HCT116 (cell line): ENCODE measurements at regions not wholly inside any gene's neighbourhood (a gene's known extent, or its start where the extent isn't known, plus 50 kb on each side); places are given as distances from the start of the nearest gene placed in this dataset.

Experiments
- ATAC-seq: fragments of 200-7000 bp; cut with Tn5 transposase; 2 replicates; pipeline ENCODE4 v1.9.1; 2020; ENCODE audit warnings: mild to moderate bottlenecking, moderate library complexity
- BruUV-seq: library from RNA; stranded (reverse); fragments of 400-500 nt; replicated peaks from 2 replicates; lab custom pipeline; 2021; lab: Mats Ljungman, UMichigan
- CTCF ChIA-PET: fragments of 300-600 bp; sonication (Branson Sonifier 250); formaldehyde crosslinking; loops from one replicate; lab custom pipeline; 2021; ENCODE audit warnings: antibody characterized with exemption; lab: Charles Lee
- POLR2A ChIA-PET: fragments of 300-600, 350-600 bp; sonication (Branson Sonifier 250); formaldehyde crosslinking; loops from one replicate; lab custom pipeline; 2021; ENCODE audit warnings: antibody characterized with exemption; lab: Charles Lee
- RAD21 ChIA-PET, 2 experiments: fragments of 300-600 bp; sonication (Branson Sonifier 250); formaldehyde crosslinking; loops; one replicate each; lab custom pipeline; 2023; ENCODE audit warnings: low total read pairs in 2 of 2; ENCODE audit not compliant: uncharacterized antibody in 2 of 2, unreplicated experiment in 2 of 2, low non-redundant PET in 1 of 2; lab: Charles Lee
- DNase-seq: peaks from one replicate; pipeline ENCODE4 v3.0.0-alpha.2; 2010; ENCODE audit warnings: low read depth, low spot score
- H2AFZ ChIP-seq: fragments of 200-600 bp; shearing (Covaris generic), sonication (generic); 2 replicates; pipeline ENCODE4 v1.6.1; 2017; ENCODE audit warnings: low read depth, mixed run types, mixed read lengths, antibody characterized with exemption, low read length; ENCODE audit not compliant: poor library complexity, severe bottlenecking
- H3K27ac ChIP-seq: 2 replicates; pipeline ENCODE4 v1.5.1; 2012; ENCODE audit warnings: low read depth, low read length
- H3K27me3 ChIP-seq: fragments of 200-600 bp; sonication (generic); 2 replicates; pipeline ENCODE4 v1.6.1; 2016; ENCODE audit warnings: mixed run types, low read length, mixed read lengths; ENCODE audit not compliant: insufficient read depth
- H3K36me3 ChIP-seq, 2 experiments: fragments of 200-500 bp in 1 of 2; fragments of 200-600 bp in 1 of 2; sonication (Bioruptor generic) in 1 of 2; sonication (generic) in 1 of 2; 2 replicates each; pipeline versions ENCODE4 v1.5.1 to v1.6.1; 2014 to 2016; ENCODE audit warnings: low read length in 2 of 2, inconsistent platforms in 1 of 2, mixed read lengths in 1 of 2, mixed run types in 1 of 2; ENCODE audit not compliant: insufficient read depth in 2 of 2, control insufficient read depth in 1 of 2
- H3K4me1 ChIP-seq, 2 experiments: fragments of 200-600 bp in 1 of 2; sonication (generic) in 1 of 2; 2 replicates each; pipeline versions ENCODE4 v1.5.1 to v1.6.1; 2012 to 2017; ENCODE audit warnings: low read length in 2 of 2, inconsistent platforms in 1 of 2, mild to moderate bottlenecking in 1 of 2, mixed read lengths in 1 of 2, mixed run types in 1 of 2, moderate library complexity in 1 of 2; ENCODE audit not compliant: insufficient read depth in 2 of 2, control insufficient read depth in 1 of 2
- H3K4me2 ChIP-seq: fragments of 200-600 bp; sonication (generic); 2 replicates; pipeline ENCODE4 v1.6.1; 2017; ENCODE audit warnings: mixed run types, low read length, mixed read lengths
- H3K4me3 ChIP-seq, 2 experiments: fragments of 200-600 bp in 1 of 2; sonication (generic) in 1 of 2; replicated peaks in 1 of 2; 2 replicates each; pipeline ENCODE4 v1.5.1; 2011 to 2016; ENCODE audit warnings: low read length in 2 of 2, control low read depth in 1 of 2, low read depth in 1 of 2, mild to moderate bottlenecking in 1 of 2, mixed read lengths in 1 of 2, mixed run types in 1 of 2
- H3K79me2 ChIP-seq: fragments of 200-600 bp; sonication (generic); 2 replicates; pipeline ENCODE4 v1.6.1; 2017; ENCODE audit warnings: mild to moderate bottlenecking, mixed run types, low read length, moderate library complexity, mixed read lengths; ENCODE audit not compliant: insufficient read depth
- H3K9ac ChIP-seq: fragments of 200-600 bp; sonication (generic); 2 replicates; pipeline ENCODE4 v1.6.1; 2016; ENCODE audit warnings: low read length, mixed read lengths
- H3K9me2 ChIP-seq: fragments of 200-600 bp; sonication (generic), shearing (Covaris generic); 2 replicates; pipeline ENCODE4 v1.6.1; 2017; ENCODE audit warnings: mixed run types, mild to moderate bottlenecking, moderate library complexity; ENCODE audit not compliant: insufficient read depth
- H3K9me3 ChIP-seq, 2 experiments: fragments of 200-500 bp in 1 of 2; fragments of 200-600 bp in 1 of 2; sonication (Bioruptor generic) in 1 of 2; sonication (generic) in 1 of 2; 2 replicates each; pipeline ENCODE4 v1.6.1; 2014 to 2017; ENCODE audit warnings: low read length in 2 of 2, mixed read lengths in 2 of 2, inconsistent platforms in 1 of 2, low read depth in 1 of 2, mild to moderate bottlenecking in 1 of 2, mixed run types in 1 of 2, moderate library complexity in 1 of 2; ENCODE audit not compliant: control insufficient read depth in 1 of 2, insufficient read depth in 1 of 2
- H4K20me1 ChIP-seq: fragments of 200-600 bp; sonication (generic), shearing (Covaris generic); 2 replicates; pipeline ENCODE4 v1.6.1; 2017; ENCODE audit warnings: mixed run types, mild to moderate bottlenecking, moderate library complexity; ENCODE audit not compliant: insufficient read depth
- CBX3 ChIP-seq: IDR thresholded peaks from 2 replicates; pipeline ENCODE4 v1.6.1; 2012; ENCODE audit warnings: low read depth
- CEBPB ChIP-seq: IDR thresholded peaks from 2 replicates; pipeline ENCODE4 v1.6.1; 2012; ENCODE audit warnings: low read depth
- EGR1 ChIP-seq: IDR thresholded peaks from 2 replicates; pipeline ENCODE4 v1.6.1; 2012; ENCODE audit warnings: low read depth
- EZH2 ChIP-seq: fragments of 200-600 bp; sonication (generic); IDR thresholded peaks from 2 replicates; pipeline ENCODE4 v1.6.1; 2017; ENCODE audit warnings: antibody characterized with exemption, mixed run types
- EZH2phosphoT487 ChIP-seq: fragments of 200-600 bp; IDR thresholded peaks from 2 replicates; pipeline ENCODE4 v1.6.1; 2018; ENCODE audit warnings: antibody characterized with exemption, borderline replicate concordance
- JUND ChIP-seq: IDR thresholded peaks from 2 replicates; pipeline ENCODE4 v1.6.1; 2012
- POLR2A ChIP-seq: IDR thresholded peaks from 2 replicates; pipeline ENCODE4 v1.7.0; 2011; ENCODE audit warnings: borderline replicate concordance; ENCODE audit not compliant: insufficient read depth, insufficient read length; ENCODE audit errors: extremely low read depth
- POLR2AphosphoS5 ChIP-seq: IDR thresholded peaks from 2 replicates; pipeline ENCODE4 v1.6.1; 2011; ENCODE audit warnings: mild to moderate bottlenecking, low read depth, low read length, moderate library complexity
- SIN3A ChIP-seq: IDR thresholded peaks from 2 replicates; pipeline ENCODE4 v1.6.1; 2012; ENCODE audit warnings: low read depth
- SP1 ChIP-seq: IDR thresholded peaks from 2 replicates; pipeline ENCODE4 v1.6.1; 2012; ENCODE audit warnings: low read depth
- SRF ChIP-seq: IDR thresholded peaks from 2 replicates; pipeline ENCODE4 v1.6.1; 2012; ENCODE audit warnings: low read depth
- YY1 ChIP-seq: IDR thresholded peaks from 2 replicates; pipeline ENCODE4 v1.6.1; 2011; ENCODE audit warnings: low read length, low read depth, moderate library complexity, mild to moderate bottlenecking; ENCODE audit not compliant: insufficient replicate concordance; ENCODE audit errors: extremely low read depth
- ZFX ChIP-seq: fragments of 450-650 bp; IDR thresholded peaks from 2 replicates; pipeline ENCODE4 v1.6.1; 2017
- ZNF274 ChIP-seq: fragments of 200-500 bp; sonication (Bioruptor generic); IDR thresholded peaks from 2 replicates; pipeline ENCODE4 v1.6.1; 2014; ENCODE audit warnings: mild to moderate bottlenecking, low read depth, low read length, inconsistent platforms
- intact Hi-C: fragments of 100-400 bp; cut with micrococcal nuclease; formaldehyde crosslinking; loops from 2 replicates; pipeline ENCODE4 v1.10.0; 2022
- TF ChIP-seq, protein P1 (sequence below): IDR thresholded peaks from 2 replicates; pipeline ENCODE4 v1.6.1; 2012
- TF ChIP-seq, protein P2 (sequence below), 3 experiments: fragments of 200-600 bp in 1 of 3; sonication (generic) in 1 of 3; IDR thresholded peaks in 2 of 3; conservative IDR thresholded peaks in 1 of 3; 2 replicates each; pipeline ENCODE4 v1.5.1; 2012 to 2017; ENCODE audit warnings: low read depth in 2 of 3, low read length in 2 of 3, antibody characterized with exemption in 1 of 3, borderline replicate concordance in 1 of 3, control low read depth in 1 of 3, mild to moderate bottlenecking in 1 of 3, mixed read lengths in 1 of 3, mixed run types in 1 of 3, moderate library complexity in 1 of 3; ENCODE audit not compliant: insufficient read depth in 1 of 3
- TF ChIP-seq, protein P3 (sequence below): IDR thresholded peaks from 2 replicates; pipeline ENCODE4 v1.6.1; 2012; ENCODE audit warnings: low read depth
- TF ChIP-seq, protein P4 (sequence below): IDR thresholded peaks from 2 replicates; pipeline ENCODE4 v1.6.1; 2012
- TF ChIP-seq, protein P5 (sequence below): IDR thresholded peaks from 2 replicates; pipeline ENCODE4 v1.6.1; 2011; ENCODE audit warnings: mild to moderate bottlenecking, low read length, moderate library complexity; ENCODE audit not compliant: insufficient replicate concordance; ENCODE audit errors: extremely low read depth

DNA sequence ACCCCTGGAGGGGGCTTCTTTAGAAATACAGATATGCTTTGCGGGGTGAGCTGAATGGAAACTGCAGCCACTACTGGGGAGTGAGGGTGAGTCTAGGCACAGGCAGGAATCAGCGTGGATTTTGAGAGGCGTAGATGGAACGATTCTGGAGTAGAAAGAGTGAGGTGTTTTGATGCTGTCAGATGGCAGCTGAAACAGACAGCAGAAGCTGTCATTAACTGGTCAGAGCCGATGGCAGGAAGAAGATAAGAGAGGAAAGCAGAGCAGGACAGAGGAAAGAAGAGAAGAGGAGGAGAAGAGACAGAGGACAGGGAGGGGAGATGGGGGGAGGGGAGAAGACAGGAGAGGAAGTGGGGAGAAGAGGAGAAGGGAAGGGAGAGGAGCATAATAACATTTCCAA, 138.5 kb downstream of the LRIG2 start:
- Histone ChIP-seq H3K4me2 (no peak overlapping the region), H3K36me3 (no peaks in the 10 kb centered on the region), H3K4me1 (no peaks in the 10 kb centered on the region; a peak in 1 of 4 replicates), H3K79me2 (no peaks in the 10 kb centered on the region), H2AFZ (no peak overlapping the region), H3K4me3 (no peak overlapping the region), H3K9me3 (no peaks in the 10 kb centered on the region; a peak in 1 of 4 replicates), H3K27ac (no peak overlapping the region), H3K9ac (no peak overlapping the region), H4K20me1 (no peaks in the 10 kb centered on the region), H3K27me3 (no peaks in the 10 kb centered on the region), H3K9me2 (no peaks in the 10 kb centered on the region)
- DNase-seq (no peak), ATAC-seq (no peak)
- intact Hi-C loops, result no loop called here
- ChIA-PET CTCF (no interaction called here), RAD21 (no interaction called here), POLR2A (no interaction called here)
- no TSS peak for BruUV-seq
- TF ChIP-seq POLR2A, result no peak
- TF ChIP-seq, protein P1, sequence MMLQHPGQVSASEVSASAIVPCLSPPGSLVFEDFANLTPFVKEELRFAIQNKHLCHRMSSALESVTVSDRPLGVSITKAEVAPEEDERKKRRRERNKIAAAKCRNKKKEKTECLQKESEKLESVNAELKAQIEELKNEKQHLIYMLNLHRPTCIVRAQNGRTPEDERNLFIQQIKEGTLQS, result no peak
- no peak for TF ChIP-seq SRF
- TF ChIP-seq, protein P2, sequence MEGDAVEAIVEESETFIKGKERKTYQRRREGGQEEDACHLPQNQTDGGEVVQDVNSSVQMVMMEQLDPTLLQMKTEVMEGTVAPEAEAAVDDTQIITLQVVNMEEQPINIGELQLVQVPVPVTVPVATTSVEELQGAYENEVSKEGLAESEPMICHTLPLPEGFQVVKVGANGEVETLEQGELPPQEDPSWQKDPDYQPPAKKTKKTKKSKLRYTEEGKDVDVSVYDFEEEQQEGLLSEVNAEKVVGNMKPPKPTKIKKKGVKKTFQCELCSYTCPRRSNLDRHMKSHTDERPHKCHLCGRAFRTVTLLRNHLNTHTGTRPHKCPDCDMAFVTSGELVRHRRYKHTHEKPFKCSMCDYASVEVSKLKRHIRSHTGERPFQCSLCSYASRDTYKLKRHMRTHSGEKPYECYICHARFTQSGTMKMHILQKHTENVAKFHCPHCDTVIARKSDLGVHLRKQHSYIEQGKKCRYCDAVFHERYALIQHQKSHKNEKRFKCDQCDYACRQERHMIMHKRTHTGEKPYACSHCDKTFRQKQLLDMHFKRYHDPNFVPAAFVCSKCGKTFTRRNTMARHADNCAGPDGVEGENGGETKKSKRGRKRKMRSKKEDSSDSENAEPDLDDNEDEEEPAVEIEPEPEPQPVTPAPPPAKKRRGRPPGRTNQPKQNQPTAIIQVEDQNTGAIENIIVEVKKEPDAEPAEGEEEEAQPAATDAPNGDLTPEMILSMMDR (IDR thresholded peaks at IDR 0.05 in 2 of 3, conservative IDR thresholded peaks at IDR 0.05 in 1 of 3; ENCODE audit: borderline replicate concordance in 1 of 3, insufficient read depth in 1 of 3, low read depth in 2 of 3, low read length in 2 of 3), result no peak
- TF ChIP-seq, protein P3, sequence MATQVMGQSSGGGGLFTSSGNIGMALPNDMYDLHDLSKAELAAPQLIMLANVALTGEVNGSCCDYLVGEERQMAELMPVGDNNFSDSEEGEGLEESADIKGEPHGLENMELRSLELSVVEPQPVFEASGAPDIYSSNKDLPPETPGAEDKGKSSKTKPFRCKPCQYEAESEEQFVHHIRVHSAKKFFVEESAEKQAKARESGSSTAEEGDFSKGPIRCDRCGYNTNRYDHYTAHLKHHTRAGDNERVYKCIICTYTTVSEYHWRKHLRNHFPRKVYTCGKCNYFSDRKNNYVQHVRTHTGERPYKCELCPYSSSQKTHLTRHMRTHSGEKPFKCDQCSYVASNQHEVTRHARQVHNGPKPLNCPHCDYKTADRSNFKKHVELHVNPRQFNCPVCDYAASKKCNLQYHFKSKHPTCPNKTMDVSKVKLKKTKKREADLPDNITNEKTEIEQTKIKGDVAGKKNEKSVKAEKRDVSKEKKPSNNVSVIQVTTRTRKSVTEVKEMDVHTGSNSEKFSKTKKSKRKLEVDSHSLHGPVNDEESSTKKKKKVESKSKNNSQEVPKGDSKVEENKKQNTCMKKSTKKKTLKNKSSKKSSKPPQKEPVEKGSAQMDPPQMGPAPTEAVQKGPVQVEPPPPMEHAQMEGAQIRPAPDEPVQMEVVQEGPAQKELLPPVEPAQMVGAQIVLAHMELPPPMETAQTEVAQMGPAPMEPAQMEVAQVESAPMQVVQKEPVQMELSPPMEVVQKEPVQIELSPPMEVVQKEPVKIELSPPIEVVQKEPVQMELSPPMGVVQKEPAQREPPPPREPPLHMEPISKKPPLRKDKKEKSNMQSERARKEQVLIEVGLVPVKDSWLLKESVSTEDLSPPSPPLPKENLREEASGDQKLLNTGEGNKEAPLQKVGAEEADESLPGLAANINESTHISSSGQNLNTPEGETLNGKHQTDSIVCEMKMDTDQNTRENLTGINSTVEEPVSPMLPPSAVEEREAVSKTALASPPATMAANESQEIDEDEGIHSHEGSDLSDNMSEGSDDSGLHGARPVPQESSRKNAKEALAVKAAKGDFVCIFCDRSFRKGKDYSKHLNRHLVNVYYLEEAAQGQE, result no peak
- TF ChIP-seq, protein P4, sequence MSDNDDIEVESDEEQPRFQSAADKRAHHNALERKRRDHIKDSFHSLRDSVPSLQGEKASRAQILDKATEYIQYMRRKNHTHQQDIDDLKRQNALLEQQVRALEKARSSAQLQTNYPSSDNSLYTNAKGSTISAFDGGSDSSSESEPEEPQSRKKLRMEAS, result no peak
- TF ChIP-seq CBX3, result no peak
- TF ChIP-seq YY1, result no peak
- TF ChIP-seq JUND, result no peak
- TF ChIP-seq EZH2, result no peak
- TF ChIP-seq CEBPB, result no peak
- no peak for TF ChIP-seq EGR1
- no peak for TF ChIP-seq EZH2phosphoT487
- TF ChIP-seq SIN3A, result no peak
- TF ChIP-seq, protein P5, sequence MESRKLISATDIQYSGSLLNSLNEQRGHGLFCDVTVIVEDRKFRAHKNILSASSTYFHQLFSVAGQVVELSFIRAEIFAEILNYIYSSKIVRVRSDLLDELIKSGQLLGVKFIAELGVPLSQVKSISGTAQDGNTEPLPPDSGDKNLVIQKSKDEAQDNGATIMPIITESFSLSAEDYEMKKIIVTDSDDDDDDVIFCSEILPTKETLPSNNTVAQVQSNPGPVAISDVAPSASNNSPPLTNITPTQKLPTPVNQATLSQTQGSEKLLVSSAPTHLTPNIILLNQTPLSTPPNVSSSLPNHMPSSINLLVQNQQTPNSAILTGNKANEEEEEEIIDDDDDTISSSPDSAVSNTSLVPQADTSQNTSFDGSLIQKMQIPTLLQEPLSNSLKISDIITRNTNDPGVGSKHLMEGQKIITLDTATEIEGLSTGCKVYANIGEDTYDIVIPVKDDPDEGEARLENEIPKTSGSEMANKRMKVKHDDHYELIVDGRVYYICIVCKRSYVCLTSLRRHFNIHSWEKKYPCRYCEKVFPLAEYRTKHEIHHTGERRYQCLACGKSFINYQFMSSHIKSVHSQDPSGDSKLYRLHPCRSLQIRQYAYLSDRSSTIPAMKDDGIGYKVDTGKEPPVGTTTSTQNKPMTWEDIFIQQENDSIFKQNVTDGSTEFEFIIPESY, result no peak
- TF ChIP-seq POLR2AphosphoS5, result no peak
- TF ChIP-seq SP1, result no peak
- no peak for TF ChIP-seq ZFX
- TF ChIP-seq ZNF274, result no peak
